ENCODE measurements at regions not wholly inside any gene's neighbourhood (a gene's known extent, or its start where the extent isn't known, plus 50 kb on each side); places are given as distances from the start of the nearest gene placed in this dataset.
"Not testable (repeated sequence)": the region's sequence is repeated elsewhere in the genome, so short reads cannot be mapped to it uniquely, and the experiment has no call there.

DNA sequence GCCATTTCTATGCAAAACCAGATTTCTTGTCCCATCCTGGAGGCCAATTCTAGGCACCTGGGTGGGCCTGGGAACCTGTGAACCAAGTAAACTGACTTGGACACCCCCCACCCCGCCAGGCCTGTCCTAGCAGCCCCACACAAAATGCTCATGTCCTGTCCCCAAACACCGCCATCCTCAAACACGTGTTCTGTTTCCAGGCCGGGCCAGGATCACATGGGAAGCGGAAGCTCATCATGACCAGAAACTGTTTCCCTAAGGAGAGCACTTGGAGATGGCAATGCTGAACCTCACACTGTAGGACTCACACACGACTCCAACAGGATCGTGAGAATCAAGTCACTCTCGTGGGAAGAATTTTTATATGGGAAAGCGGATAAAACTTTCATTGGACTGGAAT, 78.7 kb upstream of the DRD5 start:
- DNase-seq (ENCODE audit: low spot score) = not testable (repeated sequence)

- DNase-seq (ENCODE audit: low spot score) = peak; percentile 49
These were observed 78.0 kb upstream of the DRD5 start for GRCh38 chr4:9703391-9703790.

- DNase-seq (ENCODE audit: low spot score) = not testable (repeated sequence)
These were observed 77.3 kb upstream of the DRD5 start for GRCh38 chr4:9704126-9704525.

- no peak for DNase-seq (ENCODE audit: low spot score)
These were observed 76.7 kb upstream of the DRD5 start for GRCh38 chr4:9704551-9705332.

- not testable (repeated sequence) for DNase-seq (ENCODE audit: low spot score)
These were observed 74.2 kb upstream of the DRD5 start for GRCh38 chr4:9707281-9707680.

DNA sequence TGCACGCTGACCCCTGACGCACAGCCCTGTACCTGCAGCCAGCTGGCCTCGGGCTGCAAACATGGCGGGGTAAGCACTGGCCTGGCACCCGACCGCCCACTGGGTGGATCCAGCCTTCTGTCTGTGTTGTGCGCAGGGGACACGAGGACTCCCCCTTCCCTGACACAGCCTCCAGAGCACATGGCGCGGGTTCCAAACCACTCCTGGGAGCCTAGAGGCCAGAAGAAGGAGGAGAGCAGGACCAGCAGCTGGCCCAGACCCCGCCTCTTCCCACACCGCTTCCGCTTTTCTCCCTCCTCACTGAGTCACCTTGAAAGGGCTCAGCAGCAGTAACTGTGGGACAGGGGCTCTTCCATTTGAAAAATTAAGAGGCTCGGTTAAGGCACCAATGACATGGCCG, 73.5 kb upstream of the DRD5 start:
- not testable (repeated sequence) for DNase-seq (ENCODE audit: low spot score)

DNA sequence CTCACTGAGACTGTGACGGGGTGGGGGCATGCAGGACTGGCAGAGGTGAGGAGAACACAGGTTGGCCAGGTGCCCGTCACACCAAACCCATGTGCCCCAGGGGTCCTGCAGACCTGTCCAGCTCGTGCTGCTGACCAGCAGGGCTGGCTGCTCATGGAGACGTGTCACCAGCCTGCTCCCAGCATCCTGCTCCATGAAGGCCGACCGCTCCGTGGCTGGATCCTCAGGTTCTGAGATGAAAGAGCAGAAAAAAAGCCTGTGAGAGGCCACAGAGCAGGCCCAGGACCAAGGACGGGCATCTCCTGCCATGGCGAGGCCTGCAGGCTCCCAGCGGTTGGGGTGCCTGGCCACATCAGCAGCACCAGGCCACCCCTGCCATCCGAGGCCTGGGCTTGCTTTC, 71.7 kb upstream of the DRD5 start:
- no peak for DNase-seq (ENCODE audit: low spot score)

DNA sequence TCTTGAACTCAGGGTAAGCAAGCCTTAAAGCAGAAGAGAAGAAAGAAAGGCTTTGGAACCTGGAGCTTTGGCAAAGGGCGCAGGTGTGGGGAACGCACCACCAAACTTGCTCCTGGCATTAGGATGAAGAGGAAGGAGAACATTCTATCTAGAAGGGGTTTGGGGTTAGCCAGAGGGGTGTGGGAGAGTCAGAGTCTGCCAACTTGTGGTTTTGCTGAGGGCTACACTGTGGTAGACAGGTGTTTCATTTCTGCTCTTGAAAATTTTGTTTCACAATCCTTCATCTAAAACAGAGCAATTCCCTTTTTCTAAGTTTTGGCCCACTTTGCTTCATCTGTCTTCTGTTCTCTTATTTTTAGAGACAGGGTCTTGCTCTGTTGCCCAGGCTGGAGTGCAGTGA, 66.2 kb upstream of the DRD5 start:
- DNase-seq (ENCODE audit: low spot score) = not testable (repeated sequence)

- DNase-seq (ENCODE audit: low spot score) = no peak
These were observed 65.3 kb upstream of the DRD5 start for GRCh38 chr4:9716093-9716492.

DNA sequence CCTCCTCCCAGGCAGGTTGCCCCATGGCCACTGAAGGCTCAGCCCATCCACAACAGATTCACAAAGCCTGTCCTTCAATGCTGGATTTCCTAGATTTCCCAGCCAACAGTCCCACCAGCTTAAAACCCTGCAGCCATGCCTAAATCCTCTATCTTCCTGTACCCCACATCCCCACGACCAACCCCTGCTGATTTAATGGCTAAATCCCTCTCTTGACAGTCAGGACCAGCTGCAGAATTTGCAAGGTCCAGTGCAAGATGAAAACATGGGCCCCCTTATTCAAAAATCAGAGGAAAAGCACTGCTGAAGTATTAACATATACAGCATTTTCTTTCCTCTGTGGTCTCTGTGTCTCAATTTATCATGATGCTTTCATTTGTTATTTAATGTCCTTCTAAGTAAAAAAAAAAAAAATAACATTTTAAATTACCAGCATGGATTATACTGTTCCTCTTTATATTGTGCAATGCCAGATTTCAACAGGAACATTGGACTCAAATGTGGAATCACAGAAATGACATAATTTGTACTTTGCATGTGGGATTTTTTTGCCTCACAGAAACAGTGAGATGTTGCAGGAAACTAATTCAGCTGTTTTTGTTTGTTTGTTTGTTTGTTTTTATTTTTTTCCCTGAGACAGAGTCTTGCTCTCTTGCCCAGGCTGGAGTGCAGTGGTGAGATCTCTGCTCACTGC, 63.0 kb upstream of the DRD5 start:
- DNase-seq (ENCODE audit: low spot score) = not testable (repeated sequence)

- not testable (repeated sequence) for DNase-seq (ENCODE audit: low spot score)
These were observed 59.3 kb upstream of the DRD5 start for GRCh38 chr4:9722131-9722530.

All from RKO (cell line).